HUES6 (cell line): ENCODE measurements at regions not wholly inside any gene's neighbourhood (a gene's known extent, or its start where the extent isn't known, plus 50 kb on each side); places are given as distances from the start of the nearest gene placed in this dataset.
"Not testable (repeated sequence)": the region's sequence is repeated elsewhere in the genome, so short reads cannot be mapped to it uniquely, and the experiment has no call there.

Experiments
- H3K27ac ChIP-seq: 2 replicates; pipeline ENCODE4 v1.7.0; 2013; ENCODE audit warnings: low read depth, mild to moderate bottlenecking, low read length, inconsistent platforms
- H3K27me3 ChIP-seq: 2 replicates; pipeline ENCODE4 v1.6.1; 2013; ENCODE audit warnings: low read length; ENCODE audit not compliant: control insufficient read depth, insufficient read depth
- H3K36me3 ChIP-seq: 2 replicates; pipeline ENCODE4 v1.6.1; 2013; ENCODE audit warnings: low read length; ENCODE audit not compliant: control insufficient read depth, insufficient read depth
- H3K4me1 ChIP-seq: 2 replicates; pipeline ENCODE4 v1.6.1; 2013; ENCODE audit warnings: low read length; ENCODE audit not compliant: control insufficient read depth, insufficient read depth
- H3K4me3 ChIP-seq: 2 replicates; pipeline ENCODE4 v1.5.1; 2013; ENCODE audit warnings: low read depth, low read length
- H3K9ac ChIP-seq: one replicate; pipeline ENCODE4 v1.6.1; 2013; ENCODE audit warnings: mild to moderate bottlenecking, low read length
- H3K9me3 ChIP-seq: 2 replicates; pipeline ENCODE4 v1.6.1; 2013; ENCODE audit warnings: low read depth, low read length; ENCODE audit not compliant: control insufficient read depth, insufficient read depth

GRCh38 chr11:104776501-104777170, 121.6 kb downstream of the CASP12 start:
- Histone ChIP-seq H3K9ac (no peak overlapping the region), H3K27me3 (no peaks in the 10 kb centered on the region), H3K36me3 (no peaks in the 10 kb centered on the region), H3K4me3 (no peak overlapping the region), H3K27ac (no peak overlapping the region), H3K4me1 (peaks cover 17% of the 10 kb centered on the region; the same call in 1 of the 2 replicates), H3K9me3 (0 out of 2 replicates have a peak, but pooled peaks cover 4% of the 10 kb centered on the region)

- 0 out of 2 replicates have a peak, but pooled peaks cover 9% of the 10 kb centered on the region for H3K4me1 ChIP-seq
- no peak overlapping the region for H3K27ac ChIP-seq
- H3K4me3 ChIP-seq = no peak overlapping the region
These were observed 123.7 kb downstream of the CASP12 start for GRCh38 chr11:104774578-104774977.

GRCh38 chr11:104772806-104773241, 125.4 kb downstream of the CASP12 start:
- 0 out of 2 replicates have a peak, but pooled peaks cover 9% of the 10 kb centered on the region for H3K4me1 ChIP-seq
- H3K27ac ChIP-seq = no peak overlapping the region
- H3K4me3 ChIP-seq = no peak overlapping the region

More at GRCh38 chr11:104774578-104774977, 123.7 kb downstream of the CASP12 start:
- Histone ChIP-seq H3K9ac (no peak overlapping the region), H3K9me3 (0 out of 2 replicates have a peak, but pooled peaks cover 4% of the 10 kb centered on the region), H3K27me3 (no peaks in the 10 kb centered on the region), H3K36me3 (no peaks in the 10 kb centered on the region)

GRCh38 chr11:104771763-104772162, 126.5 kb downstream of the CASP12 start:
- Histone ChIP-seq H3K4me3 (no peak overlapping the region), H3K27ac (no peak overlapping the region), H3K9me3 (0 out of 2 replicates have a peak, but pooled peaks cover 4% of the 10 kb centered on the region)

More at GRCh38 chr11:104772806-104773241, 125.4 kb downstream of the CASP12 start:
- Histone ChIP-seq H3K9me3 (0 out of 2 replicates have a peak, but pooled peaks cover 4% of the 10 kb centered on the region), H3K9ac (no peak overlapping the region), H3K36me3 (no peaks in the 10 kb centered on the region), H3K27me3 (no peaks in the 10 kb centered on the region)

GRCh38 chr11:104771046-104771445, 127.2 kb downstream of the CASP12 start:
- H3K27me3 ChIP-seq, H3K36me3 ChIP-seq, H3K27ac ChIP-seq, H3K4me3 ChIP-seq, H3K9me3 ChIP-seq, H3K4me1 ChIP-seq, H3K9ac ChIP-seq: not testable (repeated sequence)

More at GRCh38 chr11:104771763-104772162, 126.5 kb downstream of the CASP12 start:
- no peak overlapping the region for H3K9ac ChIP-seq
- no peaks in the 10 kb centered on the region for H3K36me3 ChIP-seq
- no peaks in the 10 kb centered on the region for H3K27me3 ChIP-seq
- H3K4me1 ChIP-seq = 0 out of 2 replicates have a peak, but pooled peaks cover 9% of the 10 kb centered on the region

- H3K9ac ChIP-seq = no peak overlapping the region
- H3K4me3 ChIP-seq = no peak overlapping the region
- peaks cover 10% of the 10 kb centered on the region; the same call in 1 of the 2 replicates for H3K4me1 ChIP-seq
- H3K27ac ChIP-seq = no peak overlapping the region
- no peaks in the 10 kb centered on the region for H3K9me3 ChIP-seq
- no peaks in the 10 kb centered on the region for H3K27me3 ChIP-seq
- no peaks in the 10 kb centered on the region for H3K36me3 ChIP-seq
These were observed 132.7 kb downstream of the CASP12 start for GRCh38 chr11:104765401-104766095.

GRCh38 chr11:104764710-104765045, 133.6 kb downstream of the CASP12 start:
- no peak overlapping the region for H3K27ac ChIP-seq
- H3K27me3 ChIP-seq = no peaks in the 10 kb centered on the region
- H3K36me3 ChIP-seq = no peaks in the 10 kb centered on the region
- no peak overlapping the region for H3K4me3 ChIP-seq
- peaks cover 10% of the 10 kb centered on the region; the same call in 1 of the 2 replicates for H3K4me1 ChIP-seq
- no peaks in the 10 kb centered on the region for H3K9me3 ChIP-seq
- H3K9ac ChIP-seq = no peak overlapping the region

GRCh38 chr11:104763930-104764709, 134.1 kb downstream of the CASP12 start:
- Histone ChIP-seq H3K4me3 (no peak overlapping the region), H3K9ac (no peak overlapping the region), H3K36me3 (no peaks in the 10 kb centered on the region), H3K4me1 (peaks cover 10% of the 10 kb centered on the region; the same call in 1 of the 2 replicates), H3K27ac (no peak overlapping the region), H3K27me3 (no peaks in the 10 kb centered on the region), H3K9me3 (no peaks in the 10 kb centered on the region)

- H3K4me1 ChIP-seq = peaks cover 10% of the 10 kb centered on the region; the same call in 1 of the 2 replicates
- no peak overlapping the region for H3K4me3 ChIP-seq
- no peaks in the 10 kb centered on the region for H3K27me3 ChIP-seq
- H3K27ac ChIP-seq = no peak overlapping the region
- H3K9ac ChIP-seq = no peak overlapping the region
- no peaks in the 10 kb centered on the region for H3K36me3 ChIP-seq
- no peaks in the 10 kb centered on the region for H3K9me3 ChIP-seq
These were observed 136.7 kb downstream of the CASP12 start for GRCh38 chr11:104761511-104761910.

- no peaks in the 10 kb centered on the region for H3K9me3 ChIP-seq
- no peaks in the 10 kb centered on the region for H3K36me3 ChIP-seq
- no peak overlapping the region for H3K9ac ChIP-seq
- no peak overlapping the region for H3K27ac ChIP-seq
- no peak overlapping the region for H3K4me3 ChIP-seq
- H3K27me3 ChIP-seq = no peaks in the 10 kb centered on the region
- H3K4me1 ChIP-seq = peaks cover 7% of the 10 kb centered on the region; the same call in 1 of the 2 replicates
These were observed 138.8 kb downstream of the CASP12 start for GRCh38 chr11:104759464-104759863.
